Hepatocyte (in vitro differentiated cells): ENCODE measurements at regions not wholly inside any gene's neighbourhood (a gene's known extent, or its start where the extent isn't known, plus 50 kb on each side); places are given as distances from the start of the nearest gene placed in this dataset.

ENCODE experiments used
- DNase-seq: peaks from one replicate; pipeline ENCODE4 v3.0.0-alpha.2; 2016; ENCODE audit warnings: low spot score
- H2AFZ ChIP-seq: fragments of 200-600 bp; sonication (generic); 2 replicates; pipeline ENCODE4 v1.6.0; 2016; ENCODE audit warnings: antibody characterized with exemption, mild to moderate bottlenecking
- H3K27ac ChIP-seq: fragments of 200-600 bp; sonication (generic); 2 replicates; pipeline ENCODE4 v1.5.1; 2016; ENCODE audit warnings: mild to moderate bottlenecking
- H3K27me3 ChIP-seq: fragments of 200-600 bp; sonication (generic); 2 replicates; pipeline ENCODE4 v1.6.1; 2016
- H3K36me3 ChIP-seq: fragments of 200-600 bp; sonication (generic); replicated peaks from 2 replicates; pipeline ENCODE4 v1.5.1; 2016; ENCODE audit warnings: low read depth; ENCODE audit not compliant: insufficient read depth
- H3K4me1 ChIP-seq: fragments of 200-600 bp; sonication (generic); 2 replicates; pipeline ENCODE4 v1.5.1; 2016; ENCODE audit warnings: mild to moderate bottlenecking, moderate library complexity; ENCODE audit not compliant: insufficient read depth
- H3K4me2 ChIP-seq: fragments of 200-600 bp; sonication (generic); 2 replicates; pipeline ENCODE4 v1.6.0; 2016
- H3K4me3 ChIP-seq: fragments of 200-600 bp; sonication (generic); 2 replicates; pipeline ENCODE4 v1.5.1; 2016; ENCODE audit warnings: mild to moderate bottlenecking
- H3K79me2 ChIP-seq: fragments of 200-600 bp; sonication (generic); 2 replicates; pipeline ENCODE4 v1.6.0; 2017; ENCODE audit warnings: mild to moderate bottlenecking
- H3K9me2 ChIP-seq: fragments of 200-600 bp; sonication (generic); replicated peaks from 2 replicates; pipeline ENCODE4 v1.6.0; 2017; ENCODE audit warnings: mild to moderate bottlenecking; ENCODE audit not compliant: insufficient read depth
- H3K9me3 ChIP-seq: fragments of 200-600 bp; sonication (generic); 2 replicates; pipeline ENCODE4 v1.5.1; 2016; ENCODE audit warnings: low read depth, mild to moderate bottlenecking
- H4K20me1 ChIP-seq: fragments of 200-600 bp; sonication (generic); 2 replicates; pipeline ENCODE4 v1.6.0; 2016; ENCODE audit warnings: mild to moderate bottlenecking; ENCODE audit not compliant: insufficient read depth, poor library complexity, severe bottlenecking
- CTCF ChIP-seq: fragments of 200-600 bp; sonication (generic); IDR thresholded peaks from 2 replicates; pipeline ENCODE4 v1.5.1; 2016; ENCODE audit warnings: antibody characterized with exemption, mild to moderate bottlenecking; ENCODE audit not compliant: poor library complexity
- EZH2 ChIP-seq: fragments of 200-600 bp; sonication (generic); IDR thresholded peaks from 2 replicates; pipeline ENCODE4 v1.6.1; 2016; ENCODE audit warnings: antibody characterized with exemption, mild to moderate bottlenecking, borderline replicate concordance
- EZH2phosphoT487 ChIP-seq: fragments of 200-600 bp; sonication (generic); IDR thresholded peaks from one replicate; pipeline ENCODE4 v1.6.1; 2018; ENCODE audit warnings: antibody characterized with exemption, mild to moderate bottlenecking, low read depth, moderate library complexity; ENCODE audit not compliant: unreplicated experiment, severe bottlenecking
- WGBS: methylation state at CpG from one replicate; pipeline ENCODE4 v1.1.6; 2016; ENCODE audit warnings: low lambda C conversion rate; ENCODE audit errors: missing lambda C conversion rate; 5-methylcytosine and 5-hydroxymethylcytosine counted together

- no peak for DNase-seq
- Histone ChIP-seq H3K9me3 (no peaks in the 10 kb centered on the region), H3K4me2 (no peak overlapping the region), H2AFZ (no peak overlapping the region), H3K9me2 (no peaks in the 10 kb centered on the region), H3K4me1 (no peaks in the 10 kb centered on the region), H3K79me2 (no peaks in the 10 kb centered on the region), H3K27me3 (no peaks in the 10 kb centered on the region), H3K27ac (no peak overlapping the region), H3K4me3 (no peak overlapping the region), H3K36me3 (no peaks in the 10 kb centered on the region), H4K20me1 (no peaks in the 10 kb centered on the region)
- no peak for TF ChIP-seq EZH2
- no peak for TF ChIP-seq EZH2phosphoT487
- TF ChIP-seq CTCF = no peak
- 95% methylated on average over 2 of the region's 2 CpGs for WGBS
Measured at GRCh38 chr3:76645724-76646123, 394.2 kb upstream of the ROBO2 start.

- Histone ChIP-seq H3K9me3 (no peaks in the 10 kb centered on the region), H3K4me2 (no peak overlapping the region), H3K36me3 (no peaks in the 10 kb centered on the region), H3K27me3 (no peaks in the 10 kb centered on the region), H4K20me1 (no peaks in the 10 kb centered on the region), H3K4me3 (no peak overlapping the region), H3K4me1 (no peaks in the 10 kb centered on the region), H2AFZ (no peak overlapping the region), H3K27ac (no peak overlapping the region), H3K79me2 (no peaks in the 10 kb centered on the region), H3K9me2 (no peaks in the 10 kb centered on the region)
- no peak for DNase-seq
- WGBS = 87% methylated on average over 13 of the region's 13 CpGs
- TF ChIP-seq EZH2 (no peak), EZH2phosphoT487 (no peak), CTCF (no peak)
Measured at GRCh38 chr3:76646921-76647562, 392.9 kb upstream of the ROBO2 start.

- Histone ChIP-seq H4K20me1 (no peaks in the 10 kb centered on the region), H3K9me3 (no peaks in the 10 kb centered on the region), H3K4me1 (no peaks in the 10 kb centered on the region), H3K79me2 (no peaks in the 10 kb centered on the region), H3K4me2 (no peak overlapping the region), H3K36me3 (no peaks in the 10 kb centered on the region), H3K4me3 (no peak overlapping the region), H3K27me3 (no peaks in the 10 kb centered on the region), H3K27ac (no peak overlapping the region), H2AFZ (no peak overlapping the region), H3K9me2 (no peaks in the 10 kb centered on the region)
- 87% methylated on average over 1 of the region's 1 CpG for WGBS
- TF ChIP-seq CTCF (no peak), EZH2 (no peak), EZH2phosphoT487 (no peak)
- no peak for DNase-seq
Measured at GRCh38 chr3:76651784-76652183, 388.1 kb upstream of the ROBO2 start.
